Activated T-helper 1 cell treated with Interleukin-2 at 50 U/mL for 16 hours (primary cell): ENCODE measurements at regions not wholly inside any gene's neighbourhood (a gene's known extent, or its start where the extent isn't known, plus 50 kb on each side); places are given as distances from the start of the nearest gene placed in this dataset.
"Not testable (repeated sequence)": the region's sequence is repeated elsewhere in the genome, so short reads cannot be mapped to it uniquely, and the experiment has no call there.

Source experiments
- DNase-seq: peaks from one replicate; pipeline ENCODE4 v3.0.0-alpha.2; 2020; ENCODE audit warnings: low read depth

- DNase-seq: peak; percentile 53
Measured at GRCh38 chr17:20908313-20909267, 134.2 kb downstream of the USP22 start.

- DNase-seq: no peak
Measured at GRCh38 chr17:20914658-20915057, 128.2 kb downstream of the USP22 start.

GRCh38 chr17:20916383-20916782 is 126.4 kb downstream of the USP22 start:
- DNase-seq: no peak

GRCh38 chr17:20917610-20918306 is 125.1 kb downstream of the USP22 start:
- DNase-seq: not testable (repeated sequence)

- no peak for DNase-seq
Measured at GRCh38 chr17:20920095-20920814, 122.6 kb downstream of the USP22 start.

GRCh38 chr17:20920815-20921199 is 122.0 kb downstream of the USP22 start:
- no peak for DNase-seq

GRCh38 chr17:20922128-20922670 is 120.6 kb downstream of the USP22 start:
- DNase-seq: no peak

- no peak for DNase-seq
Measured at GRCh38 chr17:20924306-20924705, 118.5 kb downstream of the USP22 start.

- no peak for DNase-seq
Measured at GRCh38 chr17:20925091-20925490, 117.7 kb downstream of the USP22 start.

- no peak for DNase-seq
Measured at GRCh38 chr17:20925954-20926353, 116.9 kb downstream of the USP22 start.

- DNase-seq: no peak
Measured at GRCh38 chr17:20926532-20926931, 116.3 kb downstream of the USP22 start.

GRCh38 chr17:20927308-20927977 is 115.4 kb downstream of the USP22 start:
- no peak for DNase-seq

GRCh38 chr17:20929334-20929733 is 113.5 kb downstream of the USP22 start:
- DNase-seq: no peak

- DNase-seq: no peak
Measured at GRCh38 chr17:20930081-20930760, 112.6 kb downstream of the USP22 start.

GRCh38 chr17:20933040-20933439 is 109.8 kb downstream of the USP22 start:
- not testable (repeated sequence) for DNase-seq

- DNase-seq: no peak
Measured at GRCh38 chr17:20934288-20934687, 108.5 kb downstream of the USP22 start.

GRCh38 chr17:20935740-20936139 is 107.1 kb downstream of the USP22 start:
- DNase-seq: no peak

GRCh38 chr17:20938244-20938643 is 104.6 kb downstream of the USP22 start:
- no peak for DNase-seq

GRCh38 chr17:20938988-20939615 is 103.7 kb downstream of the USP22 start:
- DNase-seq: no peak

GRCh38 chr17:20941872-20942271 is 100.9 kb downstream of the USP22 start:
- DNase-seq: no peak
